ENCODE measurements at regions not wholly inside any gene's neighbourhood (a gene's known extent, or its start where the extent isn't known, plus 50 kb on each side); places are given as distances from the start of the nearest gene placed in this dataset.

DNA sequence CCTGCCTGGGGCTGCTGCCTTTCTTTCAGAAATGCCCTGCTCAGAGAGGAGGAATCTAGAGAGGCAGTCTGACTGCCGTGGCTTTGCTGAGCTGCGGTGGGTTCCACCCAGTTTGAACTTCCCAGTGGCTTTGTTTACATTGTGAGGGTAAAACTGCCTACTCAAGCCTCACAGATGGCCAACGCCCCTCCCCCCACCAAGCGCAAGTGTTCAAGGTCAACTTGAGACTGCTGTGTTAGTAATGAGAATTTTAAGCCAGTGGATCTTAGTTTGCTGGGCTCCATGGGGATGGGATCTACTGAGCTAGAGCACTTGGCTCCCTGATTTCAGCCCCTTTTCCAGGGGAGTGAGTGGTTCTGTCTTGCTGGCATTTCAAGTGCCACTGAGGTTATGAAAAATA lies 819.2 kb downstream of the NLGN4Y start:
- TF ChIP-seq CTCF (IDR thresholded peaks at IDR 0.05; ENCODE audit: borderline replicate concordance, extremely low read depth, low read length, poor library complexity, severe bottlenecking) (no peak), EZH2 (IDR thresholded peaks at IDR 0.05; ENCODE audit: borderline replicate concordance, low read depth, low read length, severe bottlenecking) (no peak)
